Vagina (tissue), 2 donors: ENCODE measurements at regions not wholly inside any gene's neighbourhood (a gene's known extent, or its start where the extent isn't known, plus 50 kb on each side); places are given as distances from the start of the nearest gene placed in this dataset.

Source experiments
- CTCF ChIP-seq, 3 experiments: fragments of 450-650 bp in 2 of 3; fragments of 200-600 bp in 1 of 3; sonication (generic) in 1 of 3; IDR thresholded peaks; one replicate each; pipeline ENCODE4 v1.5.1; 2017 to 2019; ENCODE audit warnings: antibody characterized with exemption in 3 of 3, mild to moderate bottlenecking in 2 of 3, moderate library complexity in 2 of 3
- POLR2A ChIP-seq, 2 donors: fragments of 450-650 bp; IDR thresholded peaks; one replicate each; pipeline ENCODE4 v1.6.1; 2017; ENCODE audit warnings: antibody characterized with exemption in 2 of 2, mild to moderate bottlenecking in 2 of 2, moderate library complexity in 2 of 2
- POLR2AphosphoS5 ChIP-seq, 2 donors: sonication (generic); formaldehyde crosslinking; IDR thresholded peaks; one replicate each; pipeline ENCODE4 v1.9.0; 2017; ENCODE audit warnings: antibody characterized with exemption in 2 of 2, mild to moderate bottlenecking in 2 of 2, low read depth in 1 of 2; ENCODE audit not compliant: insufficient read depth in 1 of 2

- no peak for TF ChIP-seq CTCF (IDR thresholded peaks at IDR 0.05)
- no peak for TF ChIP-seq POLR2A (IDR thresholded peaks at IDR 0.05)
- no peak for TF ChIP-seq POLR2AphosphoS5 (IDR thresholded peaks at IDR 0.05; ENCODE audit: insufficient read depth in 1 of 2, low read depth in 1 of 2)
Observed at GRCh38 chr2:133773854-133774653, 205.8 kb upstream of the NCKAP5 start.
